Epithelial cell of esophagus (primary cell): ENCODE measurements at regions not wholly inside any gene's neighbourhood (a gene's known extent, or its start where the extent isn't known, plus 50 kb on each side); places are given as distances from the start of the nearest gene placed in this dataset.
A peak's percentile ranks its signal among the peaks of the same experiment; 100 is the strongest.

Experiments used
- DNase-seq: peaks from one replicate; pipeline ENCODE4 v3.0.0; 2010; ENCODE audit warnings: low read depth
- H3K4me3 ChIP-seq: 2 replicates; pipeline ENCODE4 v1.5.1; 2011; ENCODE audit warnings: mild to moderate bottlenecking, low read length, control low read depth
- CTCF ChIP-seq: IDR thresholded peaks from 2 replicates; pipeline ENCODE4 v1.5.1; 2011; ENCODE audit warnings: low read depth, mild to moderate bottlenecking, low read length, control low read depth, inconsistent platforms; ENCODE audit not compliant: insufficient read depth; ENCODE audit errors: missing control alignments

GRCh38 chr2:219692521-219692920 is 65.1 kb downstream of the SLC4A3 start:
- TF ChIP-seq CTCF = no peak
- H3K4me3 ChIP-seq = no peak overlapping the region
- DNase-seq = no peak

GRCh38 chr2:219695145-219695709 is 67.8 kb downstream of the SLC4A3 start:
- no peak overlapping the region for H3K4me3 ChIP-seq
- DNase-seq = no peak
- no peak for TF ChIP-seq CTCF

- no peak for DNase-seq
- TF ChIP-seq CTCF = no peak
- H3K4me3 ChIP-seq = no peak overlapping the region
Observed at GRCh38 chr2:219697811-219698747, 70.6 kb downstream of the SLC4A3 start.

- no peak for TF ChIP-seq CTCF
- no peak overlapping the region for H3K4me3 ChIP-seq
- peak; percentile 65 for DNase-seq
Observed at GRCh38 chr2:219698748-219699439, 71.5 kb downstream of the SLC4A3 start.

- no peak for TF ChIP-seq CTCF
- no peak overlapping the region for H3K4me3 ChIP-seq
- DNase-seq = no peak
Observed at GRCh38 chr2:219699440-219699821, 72.0 kb downstream of the SLC4A3 start.

- TF ChIP-seq CTCF = no peak
- H3K4me3 ChIP-seq = no peak overlapping the region
- peak; percentile 59 for DNase-seq
Observed at GRCh38 chr2:219701847-219702634, 74.6 kb downstream of the SLC4A3 start.
